Naive B cell (primary cell): ENCODE measurements at regions not wholly inside any gene's neighbourhood (a gene's known extent, or its start where the extent isn't known, plus 50 kb on each side); places are given as distances from the start of the nearest gene placed in this dataset.
"Not testable (repeated sequence)": the region's sequence is repeated elsewhere in the genome, so short reads cannot be mapped to it uniquely, and the experiment has no call there.

ENCODE experiments used
- ATAC-seq, 2 donors: fragments of 150-1000 bp; cut with Tn5 transposase; 2 replicates each; pipeline ENCODE4 v1.10.0; 2021; ENCODE audit warnings: low read depth in 2 of 2, mild to moderate bottlenecking in 2 of 2, moderate library complexity in 2 of 2
- DNase-seq: peaks from one replicate; pipeline ENCODE4 v3.0.0; 2022
- H3K27ac Mint-ChIP-seq, 6 donors: one replicate each; pipeline ENCODE4 v1.8.0; 2020 to 2022; ENCODE audit warnings: mild to moderate bottlenecking in 6 of 6, mixed read lengths in 6 of 6, moderate library complexity in 5 of 6, inconsistent platforms in 2 of 6
- H3K27me3 Mint-ChIP-seq, 3 donors: one replicate each; pipeline ENCODE4 v1.8.0; 2021 to 2022; ENCODE audit warnings: mixed read lengths in 3 of 3, mild to moderate bottlenecking in 1 of 3
- H3K36me3 Mint-ChIP-seq, 2 donors: one replicate each; pipeline ENCODE4 v1.8.0; 2020 to 2022; ENCODE audit warnings: mixed read lengths in 2 of 2, inconsistent platforms in 1 of 2, mild to moderate bottlenecking in 1 of 2
- H3K4me1 Mint-ChIP-seq, 3 donors: one replicate each; pipeline ENCODE4 v1.8.0; 2020 to 2022; ENCODE audit warnings: mixed read lengths in 3 of 3, inconsistent platforms in 1 of 3, mild to moderate bottlenecking in 1 of 3, moderate library complexity in 1 of 3
- H3K4me3 Mint-ChIP-seq, 8 donors: one replicate each; pipeline ENCODE4 v1.8.0; 2020 to 2022; ENCODE audit warnings: mild to moderate bottlenecking in 8 of 8, mixed read lengths in 8 of 8, moderate library complexity in 8 of 8, inconsistent platforms in 2 of 8
- H3K9me3 Mint-ChIP-seq, 7 donors: one replicate each; pipeline ENCODE4 v1.8.0; 2020 to 2022; ENCODE audit warnings: mixed read lengths in 7 of 7, mild to moderate bottlenecking in 5 of 7, inconsistent platforms in 2 of 7, moderate library complexity in 1 of 7

DNA sequence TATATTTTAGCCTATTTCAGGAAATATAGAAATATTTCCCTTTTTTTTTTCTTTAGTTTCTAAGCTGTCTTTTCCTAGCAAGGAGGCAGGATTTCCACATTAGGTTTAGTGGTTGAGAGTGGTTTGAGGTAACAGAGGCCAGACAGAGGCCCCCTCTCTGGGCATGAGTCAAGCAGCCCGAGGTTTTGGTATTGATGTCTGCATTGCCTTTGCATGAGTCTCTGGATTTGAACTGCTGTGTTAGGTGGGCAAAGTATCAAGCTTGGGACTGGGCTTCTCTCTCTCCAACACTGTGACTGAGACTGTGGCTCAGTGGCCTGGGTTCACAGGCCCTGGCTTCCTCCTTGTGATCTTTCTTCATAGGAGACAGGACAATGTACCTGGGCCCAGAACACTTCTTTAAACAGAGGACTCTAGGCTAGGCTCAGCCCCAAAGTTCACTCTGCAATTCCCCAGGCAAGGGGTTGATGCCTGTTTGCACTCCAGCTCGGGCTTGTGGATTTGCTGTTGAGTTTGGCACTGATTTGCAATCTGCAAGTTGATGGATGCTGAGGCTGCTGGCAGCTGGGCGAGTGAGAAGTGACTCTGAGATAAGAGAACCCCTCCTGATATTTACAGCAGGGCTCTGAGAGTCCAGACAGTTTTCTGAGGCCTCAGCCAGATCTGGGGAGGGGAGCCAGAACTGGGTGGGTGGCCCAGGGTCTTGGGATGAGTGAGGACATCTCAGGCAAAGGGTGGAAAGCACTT is 271.2 kb downstream of the EN1 start:
- DNase-seq (no peak), ATAC-seq (no peak)
- Mint-ChIP-seq H3K27ac (no peak overlapping the region), H3K36me3 (no peaks in the 10 kb centered on the region), H3K4me3 (no peak overlapping the region), H3K4me1 (no peaks in the 10 kb centered on the region), H3K9me3 (peaks cover 0 to 2% (median 0%) of the 10 kb centered on the region in 7 donors), H3K27me3 (peaks cover 0 to 17% (median 16%) of the 10 kb centered on the region in 3 donors)

GRCh38 chr2:118572380-118572779 is 275.1 kb downstream of the EN1 start:
- H3K27me3 Mint-ChIP-seq, result peaks cover 0 to 17% (median 12%) of the 10 kb centered on the region in 3 donors
- H3K4me1 Mint-ChIP-seq, H3K4me3 Mint-ChIP-seq, H3K9me3 Mint-ChIP-seq, H3K36me3 Mint-ChIP-seq, DNase-seq, ATAC-seq, H3K27ac Mint-ChIP-seq: not testable (repeated sequence)

DNA sequence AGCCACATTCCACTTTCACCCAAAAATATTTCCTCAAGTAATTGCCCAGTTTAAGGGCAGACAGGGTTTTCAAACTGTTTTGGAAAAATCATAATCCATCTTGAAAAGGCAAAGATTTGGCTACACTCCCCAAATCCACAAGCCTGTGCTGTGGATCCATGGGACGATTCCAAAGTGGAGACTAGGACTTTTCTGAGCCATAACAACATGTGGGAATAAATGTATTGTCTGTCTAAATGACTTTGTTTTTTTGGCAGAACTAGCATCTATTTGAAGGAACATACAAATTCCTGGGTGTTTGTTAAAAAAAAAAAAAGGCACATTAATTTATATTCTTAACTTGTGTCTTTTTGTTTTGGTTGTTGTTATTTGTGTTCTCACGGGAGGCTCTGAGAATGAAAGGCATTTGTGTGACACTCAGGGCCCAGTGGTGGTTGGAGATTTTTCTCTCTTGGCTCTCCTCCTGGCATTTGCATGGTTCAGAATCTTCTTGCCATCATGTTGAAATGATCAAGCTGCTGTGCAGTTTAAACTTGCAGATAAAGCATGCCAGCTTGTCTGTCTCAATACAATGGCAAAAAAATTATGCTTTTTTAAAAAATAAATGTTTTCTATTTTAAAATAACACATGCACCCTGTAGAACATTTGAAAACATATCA is 277.4 kb downstream of the EN1 start:
- no peaks in the 10 kb centered on the region for H3K36me3 Mint-ChIP-seq
- H3K27ac Mint-ChIP-seq, result no peak overlapping the region
- peaks cover 0 to 6% (median 5%) of the 10 kb centered on the region in 3 donors for H3K27me3 Mint-ChIP-seq
- DNase-seq, result no peak
- peaks cover 0 to 2% (median 0%) of the 10 kb centered on the region in 7 donors for H3K9me3 Mint-ChIP-seq
- no peak for ATAC-seq
- no peaks in the 10 kb centered on the region for H3K4me1 Mint-ChIP-seq
- no peak overlapping the region for H3K4me3 Mint-ChIP-seq

DNA sequence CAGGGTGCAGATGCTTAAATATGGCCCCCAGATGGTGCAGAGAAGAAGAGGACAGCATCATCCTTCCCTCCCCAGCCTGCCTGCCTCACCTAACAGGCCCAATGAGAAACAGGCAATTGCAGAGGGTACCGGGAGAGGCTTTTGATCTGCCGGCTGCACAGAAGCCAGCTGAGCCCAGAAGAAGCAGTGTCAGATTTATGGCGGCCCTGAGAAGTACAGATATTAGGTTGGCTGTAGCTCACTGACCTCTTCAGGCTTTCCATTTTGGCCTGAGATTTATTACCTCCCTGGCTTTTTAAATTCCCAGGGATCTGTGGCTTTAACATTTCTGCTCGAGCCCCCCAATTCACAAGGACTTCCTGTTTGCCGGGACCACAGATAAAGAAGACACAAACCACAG is 278.7 kb downstream of the EN1 start:
- H3K4me1 Mint-ChIP-seq, result no peaks in the 10 kb centered on the region
- no peak overlapping the region for H3K27ac Mint-ChIP-seq
- H3K36me3 Mint-ChIP-seq, result no peaks in the 10 kb centered on the region
- no peak for ATAC-seq
- DNase-seq, result no peak
- H3K27me3 Mint-ChIP-seq, result no peaks in the 10 kb centered on the region
- peaks cover 0 to 2% (median 0%) of the 10 kb centered on the region in 7 donors for H3K9me3 Mint-ChIP-seq
- no peak overlapping the region for H3K4me3 Mint-ChIP-seq

DNA sequence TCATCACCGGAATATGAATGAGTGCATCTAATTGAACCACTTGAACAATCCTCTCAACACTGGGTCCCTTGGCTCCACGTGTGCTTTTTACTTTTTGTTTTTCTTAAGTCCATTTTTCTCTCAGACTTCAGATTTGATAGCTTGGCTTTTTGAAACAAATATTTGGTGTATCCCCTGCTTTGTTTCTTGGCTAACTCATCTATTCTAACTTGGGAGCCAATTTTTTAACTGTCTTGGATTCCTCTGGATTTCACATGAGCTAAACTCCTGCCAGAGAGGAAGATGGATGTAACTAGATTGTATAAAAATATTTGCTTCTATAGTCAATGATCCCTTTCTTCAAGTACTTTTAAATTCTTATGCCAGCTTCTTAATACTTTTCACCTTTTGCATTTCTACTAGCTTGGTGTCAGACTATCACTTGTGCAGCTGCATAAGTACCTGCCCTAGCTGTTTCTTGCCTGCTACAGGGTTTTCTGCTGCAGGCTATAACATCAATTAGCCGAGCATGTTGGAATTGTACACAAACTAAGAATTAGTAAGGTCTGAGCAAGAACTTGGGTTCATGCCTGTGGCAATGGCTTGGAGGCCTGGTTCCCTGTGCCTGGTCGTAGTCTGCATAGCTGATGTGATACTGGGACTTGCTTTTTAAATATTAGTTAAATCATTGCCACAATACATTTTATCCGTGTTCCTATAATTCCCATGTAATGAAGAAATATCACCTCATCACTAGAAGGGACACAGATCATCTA is 281.5 kb downstream of the EN1 start:
- Mint-ChIP-seq H3K27me3 (no peaks in the 10 kb centered on the region), H3K9me3 (no peaks in the 10 kb centered on the region), H3K27ac (no peak overlapping the region), H3K4me1 (no peaks in the 10 kb centered on the region), H3K36me3 (no peaks in the 10 kb centered on the region), H3K4me3 (no peak overlapping the region)
- no peak for ATAC-seq
- no peak for DNase-seq

GRCh38 chr2:118565301-118565700 is 282.1 kb downstream of the EN1 start:
- Mint-ChIP-seq H3K36me3 (no peaks in the 10 kb centered on the region), H3K4me3 (no peak overlapping the region), H3K27ac (no peak overlapping the region), H3K4me1 (no peaks in the 10 kb centered on the region), H3K27me3 (no peaks in the 10 kb centered on the region), H3K9me3 (peaks cover 0 to 3% (median 0%) of the 10 kb centered on the region in 7 donors)
- no peak for ATAC-seq
- no peak for DNase-seq

- no peak for DNase-seq
- Mint-ChIP-seq H3K27me3 (no peaks in the 10 kb centered on the region), H3K36me3 (no peaks in the 10 kb centered on the region), H3K4me3 (no peak overlapping the region), H3K27ac (no peak overlapping the region), H3K9me3 (peaks cover 0 to 4% (median 0%) of the 10 kb centered on the region in 7 donors), H3K4me1 (no peaks in the 10 kb centered on the region)
- no peak for ATAC-seq
Observed at GRCh38 chr2:118562144-118562543, 285.3 kb downstream of the EN1 start.

- Mint-ChIP-seq H3K36me3 (no peaks in the 10 kb centered on the region), H3K27ac (no peak overlapping the region), H3K27me3 (peaks cover 0 to 4% (median 0%) of the 10 kb centered on the region in 3 donors), H3K9me3 (peaks cover 0 to 7% (median 4%) of the 10 kb centered on the region in 7 donors), H3K4me3 (no peak overlapping the region), H3K4me1 (no peaks in the 10 kb centered on the region)
- DNase-seq (no peak), ATAC-seq (no peak)
Observed at GRCh38 chr2:118558846-118559245, 288.6 kb downstream of the EN1 start.

- Mint-ChIP-seq H3K36me3 (no peaks in the 10 kb centered on the region), H3K27me3 (peaks cover 0 to 4% (median 0%) of the 10 kb centered on the region in 3 donors), H3K27ac (no peak overlapping the region), H3K9me3 (peaks cover 0 to 7% (median 4%) of the 10 kb centered on the region in 7 donors), H3K4me3 (no peak overlapping the region), H3K4me1 (no peaks in the 10 kb centered on the region)
- DNase-seq (no peak), ATAC-seq (no peak)
Observed at GRCh38 chr2:118557791-118558190, 289.7 kb downstream of the EN1 start.

- DNase-seq (no peak), ATAC-seq (no peak)
- Mint-ChIP-seq H3K4me1 (no peaks in the 10 kb centered on the region), H3K27me3 (peaks cover 0 to 4% (median 0%) of the 10 kb centered on the region in 3 donors), H3K36me3 (no peaks in the 10 kb centered on the region), H3K4me3 (no peak overlapping the region), H3K9me3 (peaks cover 0 to 8% (median 4%) of the 10 kb centered on the region in 7 donors), H3K27ac (no peak overlapping the region)
Observed at GRCh38 chr2:118557016-118557415, 290.4 kb downstream of the EN1 start.

GRCh38 chr2:118554616-118555015 is 292.8 kb downstream of the EN1 start:
- no peak for DNase-seq
- no peak overlapping the region for H3K27ac Mint-ChIP-seq
- H3K4me1 Mint-ChIP-seq, result no peaks in the 10 kb centered on the region
- H3K27me3 Mint-ChIP-seq, result peaks cover 0 to 9% (median 0%) of the 10 kb centered on the region in 3 donors
- no peak for ATAC-seq
- peaks cover 0 to 7% (median 4%) of the 10 kb centered on the region in 7 donors for H3K9me3 Mint-ChIP-seq
- no peaks in the 10 kb centered on the region for H3K36me3 Mint-ChIP-seq
- no peak overlapping the region for H3K4me3 Mint-ChIP-seq

GRCh38 chr2:118549503-118549902 is 297.9 kb downstream of the EN1 start:
- no peaks in the 10 kb centered on the region for H3K4me1 Mint-ChIP-seq
- no peak overlapping the region for H3K4me3 Mint-ChIP-seq
- DNase-seq (no peak), ATAC-seq (no peak)
- H3K36me3 Mint-ChIP-seq, result no peaks in the 10 kb centered on the region
- no peak overlapping the region for H3K27ac Mint-ChIP-seq
- peaks cover 0 to 5% (median 0%) of the 10 kb centered on the region in 3 donors for H3K27me3 Mint-ChIP-seq
- peaks cover 0 to 4% (median 2%) of the 10 kb centered on the region in 7 donors for H3K9me3 Mint-ChIP-seq

- H3K36me3 Mint-ChIP-seq, result no peaks in the 10 kb centered on the region
- H3K4me1 Mint-ChIP-seq, result no peaks in the 10 kb centered on the region
- H3K4me3 Mint-ChIP-seq, result no peak overlapping the region
- ATAC-seq (no peak), DNase-seq (no peak)
- no peak overlapping the region for H3K27ac Mint-ChIP-seq
- H3K9me3 Mint-ChIP-seq, result peaks cover 0 to 4% (median 2%) of the 10 kb centered on the region in 7 donors
- peaks cover 0 to 5% (median 0%) of the 10 kb centered on the region in 3 donors for H3K27me3 Mint-ChIP-seq
Observed at GRCh38 chr2:118548880-118549488, 298.5 kb downstream of the EN1 start.
